ENCODE measurements at regions not wholly inside any gene's neighbourhood (a gene's known extent, or its start where the extent isn't known, plus 50 kb on each side); places are given as distances from the start of the nearest gene placed in this dataset.

DNA sequence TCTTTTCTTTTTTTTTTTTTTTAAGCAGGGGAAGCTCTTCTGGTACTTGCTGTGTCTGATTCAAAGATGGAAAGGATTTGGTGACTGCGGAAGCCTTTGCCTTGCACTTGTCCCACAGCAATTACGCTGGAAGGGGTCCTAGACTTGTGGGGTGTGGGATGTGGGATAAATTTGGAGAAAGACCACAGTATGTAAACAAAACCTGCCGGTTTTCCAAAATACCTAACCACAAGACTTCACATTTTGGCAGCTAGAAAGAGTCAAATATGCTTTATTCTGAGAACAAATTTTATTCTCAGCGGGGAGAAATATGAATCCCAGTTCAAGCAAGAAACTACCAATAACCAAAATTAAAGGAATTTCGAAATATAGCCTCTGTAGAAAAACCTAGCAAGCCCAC, 176.5 kb downstream of the SPRY2 start:
- TF ChIP-seq, protein P1, sequence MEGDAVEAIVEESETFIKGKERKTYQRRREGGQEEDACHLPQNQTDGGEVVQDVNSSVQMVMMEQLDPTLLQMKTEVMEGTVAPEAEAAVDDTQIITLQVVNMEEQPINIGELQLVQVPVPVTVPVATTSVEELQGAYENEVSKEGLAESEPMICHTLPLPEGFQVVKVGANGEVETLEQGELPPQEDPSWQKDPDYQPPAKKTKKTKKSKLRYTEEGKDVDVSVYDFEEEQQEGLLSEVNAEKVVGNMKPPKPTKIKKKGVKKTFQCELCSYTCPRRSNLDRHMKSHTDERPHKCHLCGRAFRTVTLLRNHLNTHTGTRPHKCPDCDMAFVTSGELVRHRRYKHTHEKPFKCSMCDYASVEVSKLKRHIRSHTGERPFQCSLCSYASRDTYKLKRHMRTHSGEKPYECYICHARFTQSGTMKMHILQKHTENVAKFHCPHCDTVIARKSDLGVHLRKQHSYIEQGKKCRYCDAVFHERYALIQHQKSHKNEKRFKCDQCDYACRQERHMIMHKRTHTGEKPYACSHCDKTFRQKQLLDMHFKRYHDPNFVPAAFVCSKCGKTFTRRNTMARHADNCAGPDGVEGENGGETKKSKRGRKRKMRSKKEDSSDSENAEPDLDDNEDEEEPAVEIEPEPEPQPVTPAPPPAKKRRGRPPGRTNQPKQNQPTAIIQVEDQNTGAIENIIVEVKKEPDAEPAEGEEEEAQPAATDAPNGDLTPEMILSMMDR (IDR thresholded peaks at IDR 0.05; ENCODE audit: low read depth, low read length, poor library complexity, severe bottlenecking), result no peak
- no peak for TF ChIP-seq EZH2phosphoT487 (IDR thresholded peaks at IDR 0.05; ENCODE audit: borderline replicate concordance, low read length)

All from DOHH2 (cell line).